OCI-LY7 (cell line): ENCODE measurements at regions not wholly inside any gene's neighbourhood (a gene's known extent, or its start where the extent isn't known, plus 50 kb on each side); places are given as distances from the start of the nearest gene placed in this dataset.

Experiments used
- BruUV-seq: library from RNA; stranded (reverse); fragments of 400-500 nt; replicated peaks from 2 replicates; lab custom pipeline; 2021; lab: Mats Ljungman, UMichigan
- CTCF ChIA-PET: fragments of 300-600 bp; sonication (Branson Sonifier 250); formaldehyde crosslinking; loops from one replicate; lab custom pipeline; 2022; ENCODE audit warnings: antibody characterized with exemption; ENCODE audit not compliant: unreplicated experiment; lab: Charles Lee
- POLR2A ChIA-PET: fragments of 300-600 bp; sonication (Branson Sonifier 250); formaldehyde crosslinking; loops from one replicate; lab custom pipeline; 2022; ENCODE audit warnings: antibody characterized with exemption; lab: Charles Lee
- DNase-seq: peaks from one replicate; pipeline ENCODE4 v3.0.0-alpha.2; 2015; ENCODE audit warnings: low spot score
- H2AFZ ChIP-seq: fragments of 200-600 bp; sonication (generic), shearing (Covaris generic); 2 replicates; pipeline ENCODE4 v1.6.1; 2014; ENCODE audit warnings: mild to moderate bottlenecking, antibody characterized with exemption, low read length, moderate library complexity
- H3K27ac ChIP-seq: fragments of 200-600 bp; sonication (generic); 2 replicates; pipeline ENCODE4 v1.5.1; 2014; ENCODE audit warnings: mixed run types, low read depth, mild to moderate bottlenecking, moderate library complexity, low read length, inconsistent platforms; ENCODE audit not compliant: poor library complexity, severe bottlenecking
- H3K36me3 ChIP-seq: fragments of 200-600 bp; sonication (generic); 2 replicates; pipeline ENCODE4 v1.6.1; 2014; ENCODE audit warnings: mild to moderate bottlenecking, antibody characterized with exemption, low read length, moderate library complexity, mixed read lengths; ENCODE audit not compliant: insufficient read depth
- H3K4me1 ChIP-seq: fragments of 200-600 bp; sonication (generic); 2 replicates; pipeline ENCODE4 v1.5.1; 2014; ENCODE audit warnings: mild to moderate bottlenecking, low read length; ENCODE audit not compliant: insufficient read depth, poor library complexity, severe bottlenecking
- H3K4me2 ChIP-seq: fragments of 200-600 bp; sonication (generic); 2 replicates; pipeline ENCODE4 v1.6.1; 2014; ENCODE audit warnings: mild to moderate bottlenecking, low read length
- H3K4me3 ChIP-seq: fragments of 200-600 bp; sonication (generic); 2 replicates; pipeline ENCODE4 v1.5.1; 2014; ENCODE audit warnings: mild to moderate bottlenecking, low read depth, low read length; ENCODE audit not compliant: poor library complexity, severe bottlenecking
- H3K79me2 ChIP-seq: fragments of 200-600 bp; sonication (generic); 2 replicates; pipeline ENCODE4 v1.6.1; 2016; ENCODE audit warnings: low read depth, mild to moderate bottlenecking, low read length, moderate library complexity, mixed read lengths; ENCODE audit not compliant: insufficient read depth
- H3K9me2 ChIP-seq: fragments of 200-600 bp; sonication (generic); 2 replicates; pipeline ENCODE4 v1.6.1; 2016; ENCODE audit warnings: mild to moderate bottlenecking, low read length, mixed read lengths; ENCODE audit not compliant: insufficient read depth
- H3K9me3 ChIP-seq: fragments of 200-600 bp; sonication (generic); 2 replicates; pipeline ENCODE4 v1.6.1; 2014; ENCODE audit warnings: mild to moderate bottlenecking, mixed run types, low read length, mixed read lengths
- H4K20me1 ChIP-seq: fragments of 200-600 bp; sonication (generic); 2 replicates; pipeline ENCODE4 v1.6.1; 2014; ENCODE audit warnings: mild to moderate bottlenecking, antibody characterized with exemption, low read length, moderate library complexity, mixed read lengths; ENCODE audit not compliant: insufficient read depth
- EZH2phosphoT487 ChIP-seq: fragments of 200-600 bp; sonication (generic); IDR thresholded peaks from 2 replicates; pipeline ENCODE4 v1.6.1; 2018; ENCODE audit warnings: low read depth, borderline replicate concordance, mild to moderate bottlenecking, mixed run types, antibody characterized with exemption, low read length, moderate library complexity, mixed read lengths
- intact Hi-C: fragments of 100-400 bp; cut with micrococcal nuclease; formaldehyde crosslinking; loops from one replicate; pipeline ENCODE4 v1.10.0; 2022; ENCODE audit not compliant: unreplicated experiment
- TF ChIP-seq, protein P1 (sequence below): fragments of 200-600 bp; sonication (generic); conservative IDR thresholded peaks from 2 replicates; pipeline ENCODE4 v1.5.1; 2014; ENCODE audit warnings: mild to moderate bottlenecking, antibody characterized with exemption, low read length, moderate library complexity, mixed read lengths

DNA sequence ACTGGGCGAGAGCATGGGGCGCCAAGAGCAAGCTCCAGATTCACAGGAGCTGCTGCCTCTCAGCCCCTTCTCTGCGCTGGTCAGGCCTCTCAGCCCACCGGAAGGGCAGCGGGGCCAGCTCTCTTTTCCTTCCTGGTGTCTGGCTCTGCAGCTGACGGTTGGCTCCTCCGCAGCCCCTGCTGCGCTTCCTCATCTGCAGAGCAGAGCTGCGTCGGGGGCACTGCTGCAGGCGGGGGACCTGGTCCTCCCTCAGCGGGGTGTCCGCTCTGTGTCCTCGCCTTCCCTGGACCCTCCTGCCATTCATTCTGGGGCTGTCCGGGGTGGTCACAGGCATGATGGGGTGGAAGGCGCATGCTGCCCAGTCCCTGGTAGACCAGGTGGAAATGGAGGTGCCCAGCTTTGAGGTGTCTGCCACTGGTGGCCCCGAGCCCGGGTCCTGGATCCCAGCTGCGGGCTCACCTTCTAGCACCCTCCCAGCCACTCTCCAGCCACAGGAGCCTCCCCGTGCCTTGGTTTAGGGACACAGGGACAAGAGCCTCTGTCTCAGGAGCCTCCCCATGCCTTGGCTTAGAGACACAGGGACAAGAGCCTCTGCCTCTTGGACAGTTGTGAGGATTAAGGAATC is 84.8 kb downstream of the IRF8 start:
- intact Hi-C loops, result no loop called here
- Histone ChIP-seq H3K27ac (no peak overlapping the region), H3K4me3 (no peak overlapping the region), H3K36me3 (no peaks in the 10 kb centered on the region), H3K79me2 (no peaks in the 10 kb centered on the region), H3K4me1 (peaks cover 23% of the 10 kb centered on the region), H3K4me2 (no peak overlapping the region), H3K9me3 (no peaks in the 10 kb centered on the region), H3K9me2 (no peaks in the 10 kb centered on the region), H2AFZ (no peak overlapping the region), H4K20me1 (no peaks in the 10 kb centered on the region)
- POLR2A ChIA-PET, result interaction anchor here (0.7 kb wide), 1 partner anchor 90 kb away, joined by 6 read pairs; no protein-coding TSS in a partner anchor
- TF ChIP-seq, protein P1, sequence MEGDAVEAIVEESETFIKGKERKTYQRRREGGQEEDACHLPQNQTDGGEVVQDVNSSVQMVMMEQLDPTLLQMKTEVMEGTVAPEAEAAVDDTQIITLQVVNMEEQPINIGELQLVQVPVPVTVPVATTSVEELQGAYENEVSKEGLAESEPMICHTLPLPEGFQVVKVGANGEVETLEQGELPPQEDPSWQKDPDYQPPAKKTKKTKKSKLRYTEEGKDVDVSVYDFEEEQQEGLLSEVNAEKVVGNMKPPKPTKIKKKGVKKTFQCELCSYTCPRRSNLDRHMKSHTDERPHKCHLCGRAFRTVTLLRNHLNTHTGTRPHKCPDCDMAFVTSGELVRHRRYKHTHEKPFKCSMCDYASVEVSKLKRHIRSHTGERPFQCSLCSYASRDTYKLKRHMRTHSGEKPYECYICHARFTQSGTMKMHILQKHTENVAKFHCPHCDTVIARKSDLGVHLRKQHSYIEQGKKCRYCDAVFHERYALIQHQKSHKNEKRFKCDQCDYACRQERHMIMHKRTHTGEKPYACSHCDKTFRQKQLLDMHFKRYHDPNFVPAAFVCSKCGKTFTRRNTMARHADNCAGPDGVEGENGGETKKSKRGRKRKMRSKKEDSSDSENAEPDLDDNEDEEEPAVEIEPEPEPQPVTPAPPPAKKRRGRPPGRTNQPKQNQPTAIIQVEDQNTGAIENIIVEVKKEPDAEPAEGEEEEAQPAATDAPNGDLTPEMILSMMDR, result no peak
- no peak for TF ChIP-seq EZH2phosphoT487
- CTCF ChIA-PET, result no interaction called here
- DNase-seq, result no peak
- no TSS peak for BruUV-seq

DNA sequence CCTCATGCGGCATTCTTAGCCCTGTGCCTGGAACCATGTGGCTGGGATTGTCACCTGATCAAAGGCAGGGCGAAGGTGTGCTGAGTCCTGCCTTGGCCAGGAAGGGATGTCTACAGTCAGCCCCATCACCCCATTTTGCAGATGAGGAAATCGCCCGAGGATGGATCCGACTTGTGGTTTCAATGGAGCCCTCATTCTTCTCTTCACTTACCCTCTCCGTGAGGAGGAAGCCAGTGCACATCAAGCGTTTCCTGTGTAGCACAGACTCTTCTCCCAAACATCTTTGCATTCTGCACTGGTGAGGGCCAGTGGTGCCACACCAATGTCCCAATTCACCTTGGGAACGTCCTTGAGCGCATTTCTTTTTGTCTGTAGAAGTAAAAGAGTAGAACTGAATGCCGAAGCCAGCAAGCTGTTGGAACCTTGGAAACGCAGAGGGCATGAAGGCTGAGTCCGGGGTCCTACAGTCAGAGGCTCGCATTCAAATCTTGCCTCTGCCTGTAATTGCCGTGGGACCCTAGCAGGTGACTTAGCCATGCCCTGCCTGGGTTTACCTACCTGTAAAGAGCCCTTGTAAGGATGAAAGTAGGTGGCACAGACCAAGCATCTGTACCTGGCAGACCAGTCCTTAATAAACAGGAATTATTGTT is 85.4 kb downstream of the IRF8 start:
- no TSS peak for BruUV-seq
- intact Hi-C loops, result no loop called here
- ChIA-PET CTCF (no interaction called here), POLR2A (no interaction called here)
- no peak overlapping the region for H3K4me3 ChIP-seq
- H3K9me2 ChIP-seq, result no peaks in the 10 kb centered on the region
- no peaks in the 10 kb centered on the region for H4K20me1 ChIP-seq
- H3K36me3 ChIP-seq, result no peaks in the 10 kb centered on the region
- H2AFZ ChIP-seq, result no peak overlapping the region
- no peak for DNase-seq
- no peaks in the 10 kb centered on the region for H3K9me3 ChIP-seq
- H3K79me2 ChIP-seq, result no peaks in the 10 kb centered on the region
- TF ChIP-seq, protein P1, result no peak
- TF ChIP-seq EZH2phosphoT487, result no peak
- peaks cover 29% of the 10 kb centered on the region for H3K4me1 ChIP-seq
- no peak overlapping the region for H3K4me2 ChIP-seq
- no peak overlapping the region for H3K27ac ChIP-seq

DNA sequence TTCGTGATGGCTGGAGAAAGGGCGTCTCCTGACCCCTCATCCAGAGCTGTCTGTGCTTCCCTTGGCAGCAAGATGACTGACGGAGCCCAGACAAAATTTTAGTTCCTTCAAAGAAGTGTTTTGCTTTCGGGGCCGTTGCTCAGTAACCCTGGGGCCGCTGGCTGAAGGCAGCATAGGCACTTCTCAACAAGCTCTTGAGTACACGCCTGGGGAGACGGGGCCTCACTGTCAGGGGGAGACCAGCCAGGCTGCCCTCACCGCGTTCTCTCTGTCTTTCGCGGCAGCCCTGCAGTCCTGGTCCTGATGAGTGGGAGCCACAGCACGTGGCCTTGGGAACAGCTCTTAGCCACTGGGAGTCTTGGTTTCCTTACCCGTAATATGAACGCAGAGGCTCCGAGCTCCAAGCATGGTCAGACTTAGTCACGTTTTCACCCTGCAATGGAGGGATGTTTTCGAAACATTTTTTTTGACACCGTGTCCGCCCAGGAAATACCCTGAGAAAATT is 86.0 kb downstream of the IRF8 start:
- Histone ChIP-seq H3K4me2 (no peak overlapping the region), H3K4me3 (no peak overlapping the region), H2AFZ (no peak overlapping the region), H3K9me2 (no peaks in the 10 kb centered on the region), H3K9me3 (no peaks in the 10 kb centered on the region), H3K4me1 (peaks cover 36% of the 10 kb centered on the region), H3K79me2 (no peaks in the 10 kb centered on the region), H3K36me3 (no peaks in the 10 kb centered on the region), H4K20me1 (no peaks in the 10 kb centered on the region), H3K27ac (no peak overlapping the region)
- intact Hi-C loops, result no loop called here
- POLR2A ChIA-PET, result no interaction called here
- TF ChIP-seq, protein P1, result no peak
- TF ChIP-seq EZH2phosphoT487, result no peak
- no peak for DNase-seq
- no TSS peak for BruUV-seq
- CTCF ChIA-PET, result no interaction called here
